Kidney glomerular epithelial cell (primary cell): ENCODE measurements at regions not wholly inside any gene's neighbourhood (a gene's known extent, or its start where the extent isn't known, plus 50 kb on each side); places are given as distances from the start of the nearest gene placed in this dataset.
"Not testable (repeated sequence)": the region's sequence is repeated elsewhere in the genome, so short reads cannot be mapped to it uniquely, and the experiment has no call there.

ENCODE experiments used
- DNase-seq: peaks from one replicate; lab custom pipeline; 2025; lab: John Stamatoyannopoulos, UW

- no peak for DNase-seq
Measured at GRCh38 chr6:121764493-121764892, 329.0 kb downstream of the GJA1 start.

- no peak for DNase-seq
Measured at GRCh38 chr6:121765060-121765459, 329.6 kb downstream of the GJA1 start.

DNA sequence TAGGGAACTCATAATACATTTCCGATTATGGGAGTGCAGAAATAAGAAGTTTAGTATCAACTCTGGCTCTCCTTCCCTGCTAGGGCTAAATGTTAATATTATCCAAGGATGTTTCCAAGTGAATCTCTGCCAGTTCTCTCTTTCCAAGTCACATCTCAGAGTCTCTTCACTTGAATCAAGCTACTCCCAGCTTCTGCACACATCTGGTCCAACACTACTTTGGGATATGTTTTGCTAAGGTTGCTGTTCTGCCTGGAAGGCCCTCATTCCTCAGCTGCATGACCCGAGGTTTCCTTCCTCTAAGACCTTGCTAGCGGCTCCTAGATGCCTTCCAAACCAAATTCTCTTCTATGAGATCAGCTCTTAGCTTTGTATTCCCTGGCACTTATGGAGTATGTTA lies 331.8 kb downstream of the GJA1 start:
- DNase-seq = no peak

DNA sequence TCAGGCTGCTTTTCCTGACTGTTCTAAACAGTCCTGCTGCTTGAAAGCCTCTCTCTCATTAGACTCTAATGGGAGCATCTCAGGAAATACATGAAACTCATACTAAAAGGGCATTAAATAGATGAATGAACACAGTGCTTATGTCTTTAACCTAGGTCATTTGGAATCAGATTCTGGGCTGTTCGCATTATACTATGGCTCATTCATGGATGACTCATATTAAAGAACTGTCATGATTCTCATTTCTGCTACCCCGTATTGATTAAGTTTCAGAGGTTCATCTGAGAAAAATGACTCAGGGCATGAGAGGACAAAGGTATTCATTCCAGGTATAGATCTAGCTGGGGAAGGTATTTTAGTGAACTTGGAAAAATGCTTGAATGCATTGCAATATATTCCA lies 335.5 kb downstream of the GJA1 start:
- no peak for DNase-seq

- DNase-seq = no peak
Measured at GRCh38 chr6:121771937-121772720, 336.7 kb downstream of the GJA1 start.

- no peak for DNase-seq
Measured at GRCh38 chr6:121776054-121776453, 340.6 kb downstream of the GJA1 start.

GRCh38 chr6:121780325-121781321 lies 345.2 kb downstream of the GJA1 start:
- DNase-seq = peak; percentile 78

GRCh38 chr6:121791396-121792315 lies 356.2 kb downstream of the GJA1 start:
- no peak for DNase-seq

GRCh38 chr6:121794630-121795029 lies 359.2 kb downstream of the GJA1 start:
- DNase-seq = peak; percentile 86

DNA sequence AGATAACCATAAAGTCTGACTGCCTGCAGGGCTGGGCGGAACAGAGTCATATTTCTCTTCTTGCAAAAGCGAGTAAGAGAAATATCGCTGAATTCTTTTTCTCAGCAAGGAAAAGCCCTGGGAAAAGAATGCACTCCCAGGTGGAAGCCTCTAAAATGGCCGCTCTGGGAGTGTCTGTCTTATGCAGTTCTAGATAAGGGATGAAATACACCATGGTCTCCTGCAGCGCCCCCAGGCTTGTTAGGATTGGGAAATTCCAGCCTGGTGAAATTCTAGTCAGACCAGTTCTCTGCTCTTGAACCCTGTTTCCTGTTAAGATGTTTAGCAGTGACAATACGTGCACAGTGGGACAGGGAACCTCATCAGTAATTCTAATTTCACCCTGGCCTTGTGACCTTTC lies 362.2 kb downstream of the GJA1 start:
- DNase-seq = not testable (repeated sequence)

DNA sequence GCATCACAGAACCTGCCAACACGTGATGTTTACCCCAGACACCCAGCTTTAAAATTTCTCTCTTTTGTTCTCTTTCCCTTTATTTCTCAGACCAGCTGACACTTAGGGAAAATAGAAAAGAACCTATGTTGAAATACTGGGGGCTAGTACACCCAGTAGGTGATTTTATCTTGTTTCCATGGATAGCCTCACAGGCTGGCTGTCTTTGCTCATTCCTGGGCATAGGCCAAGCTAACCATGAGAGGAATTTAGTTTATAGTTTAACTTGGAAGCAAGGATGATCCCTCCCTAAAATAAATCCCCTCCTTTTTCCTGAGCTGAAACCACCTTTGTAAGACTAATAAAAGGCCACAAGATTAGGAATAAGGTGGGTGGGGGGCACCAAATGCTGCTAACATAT lies 362.7 kb downstream of the GJA1 start:
- DNase-seq = not testable (repeated sequence)

DNA sequence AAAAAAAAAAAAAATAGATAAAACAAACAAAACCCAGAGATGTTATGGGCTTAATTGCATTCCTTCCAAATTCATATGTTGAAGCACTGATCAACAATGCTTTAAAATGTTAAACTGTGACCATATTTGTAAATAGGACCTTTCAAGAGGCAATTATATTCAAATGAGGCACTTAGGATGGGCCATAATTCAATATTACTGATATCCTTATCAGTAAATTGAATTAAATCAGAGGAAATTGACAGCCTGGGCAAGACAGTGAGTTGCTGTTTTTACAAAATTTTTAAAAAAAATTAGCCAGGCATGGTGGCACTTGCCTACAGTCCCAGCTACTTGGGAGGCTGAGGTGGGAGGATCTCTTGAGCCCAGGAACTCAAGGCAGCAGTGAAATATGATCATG lies 364.1 kb downstream of the GJA1 start:
- DNase-seq = no peak

GRCh38 chr6:121800047-121800446 lies 364.6 kb downstream of the GJA1 start:
- DNase-seq = no peak

DNA sequence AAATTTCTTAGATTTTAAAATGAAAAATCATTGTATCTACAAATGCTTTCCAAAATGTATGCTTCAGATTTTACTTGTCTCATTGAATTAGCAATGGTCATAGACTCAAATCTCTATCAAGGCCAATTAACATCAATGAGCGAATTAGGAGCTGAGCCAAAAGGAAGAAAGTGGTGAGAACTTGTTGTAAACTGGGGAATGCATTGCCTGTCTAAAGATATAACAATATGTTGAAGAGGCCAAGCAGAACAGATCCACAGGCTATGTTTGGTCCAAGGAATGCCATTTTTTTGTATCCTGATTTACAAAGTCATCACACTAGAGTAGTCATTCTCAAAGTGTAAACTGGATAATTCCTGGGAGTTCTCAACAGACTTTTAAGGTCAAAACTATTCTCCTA lies 370.7 kb downstream of the GJA1 start:
- no peak for DNase-seq

DNA sequence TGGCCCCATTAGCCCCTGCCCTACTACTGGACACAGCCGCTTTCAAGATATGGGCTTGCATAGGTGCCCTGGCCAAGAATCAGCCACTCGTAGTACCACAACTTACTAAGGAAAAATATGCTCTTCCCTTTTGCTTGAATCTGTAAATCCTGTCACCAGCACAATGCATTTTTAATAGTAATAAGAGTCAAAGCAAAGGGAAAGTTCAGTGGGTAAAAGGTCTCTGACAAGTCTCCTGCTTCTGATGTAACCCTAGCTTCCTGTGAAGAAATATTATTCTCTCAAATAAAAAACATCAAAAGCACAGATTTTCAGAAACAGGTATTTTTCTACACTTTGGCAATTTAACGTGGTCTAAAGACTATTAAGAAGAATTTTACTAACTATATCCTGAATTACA lies 373.8 kb downstream of the GJA1 start:
- DNase-seq = no peak

DNA sequence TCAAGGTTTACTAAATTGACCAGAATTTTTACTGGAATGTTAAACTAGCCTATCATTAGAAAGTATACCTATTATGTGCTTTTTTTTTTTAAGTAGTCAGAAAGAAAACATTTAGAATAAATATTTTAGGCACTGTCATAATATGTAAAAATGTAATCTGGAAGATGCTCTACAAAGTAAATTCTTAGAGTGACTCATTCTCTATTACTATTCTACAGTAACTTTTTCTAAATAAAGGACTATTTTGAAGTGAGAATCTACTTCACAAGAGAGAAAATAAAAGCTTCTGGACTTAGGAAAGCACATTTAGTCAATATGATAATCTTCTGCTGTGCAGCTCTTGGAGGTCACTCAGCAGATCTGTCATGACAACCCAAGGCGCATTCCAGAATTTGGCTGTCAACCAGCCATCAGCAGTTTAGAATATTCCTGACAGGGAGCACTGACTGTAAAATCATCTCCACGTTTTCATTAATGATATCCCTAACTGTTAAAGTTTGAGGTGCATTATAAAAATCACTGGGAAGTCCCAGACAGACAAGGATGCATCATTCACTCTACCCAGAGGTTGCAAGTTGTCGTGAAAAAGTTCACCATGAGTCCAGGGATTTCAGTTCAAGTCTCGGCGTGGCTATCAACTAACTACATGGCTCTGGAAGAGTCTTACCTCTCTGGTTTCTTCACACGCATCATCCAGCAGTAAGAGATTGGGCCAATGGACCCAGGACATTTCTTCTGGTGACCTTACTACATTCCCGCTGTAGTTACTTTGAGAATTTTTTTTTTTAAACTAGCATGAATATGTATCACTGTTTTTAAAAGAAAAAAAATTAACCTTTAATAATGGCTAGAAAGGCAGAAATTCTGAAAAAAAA lies 374.9 kb downstream of the GJA1 start:
- DNase-seq = no peak

DNA sequence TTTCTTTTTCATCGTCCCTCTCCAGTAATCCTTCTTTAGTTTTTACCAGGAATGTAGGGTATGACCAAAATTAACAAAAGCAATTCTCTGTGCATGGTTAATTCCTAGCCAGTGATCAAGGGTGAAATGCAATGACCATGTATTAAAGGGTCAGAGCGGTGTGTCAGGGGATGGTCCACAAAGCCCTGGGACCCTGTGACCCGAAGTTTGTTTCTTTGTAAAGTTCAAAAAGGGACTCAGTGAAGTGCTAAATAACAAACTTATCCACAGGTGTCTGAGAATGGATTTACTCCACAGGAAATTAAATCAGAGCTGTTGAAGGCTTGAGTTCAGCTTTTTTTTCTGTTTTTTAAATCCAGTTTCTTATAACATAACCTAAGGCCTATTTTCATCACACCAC lies 375.7 kb downstream of the GJA1 start:
- no peak for DNase-seq

- no peak for DNase-seq
Measured at GRCh38 chr6:121816361-121816760, 380.9 kb downstream of the GJA1 start.

DNA sequence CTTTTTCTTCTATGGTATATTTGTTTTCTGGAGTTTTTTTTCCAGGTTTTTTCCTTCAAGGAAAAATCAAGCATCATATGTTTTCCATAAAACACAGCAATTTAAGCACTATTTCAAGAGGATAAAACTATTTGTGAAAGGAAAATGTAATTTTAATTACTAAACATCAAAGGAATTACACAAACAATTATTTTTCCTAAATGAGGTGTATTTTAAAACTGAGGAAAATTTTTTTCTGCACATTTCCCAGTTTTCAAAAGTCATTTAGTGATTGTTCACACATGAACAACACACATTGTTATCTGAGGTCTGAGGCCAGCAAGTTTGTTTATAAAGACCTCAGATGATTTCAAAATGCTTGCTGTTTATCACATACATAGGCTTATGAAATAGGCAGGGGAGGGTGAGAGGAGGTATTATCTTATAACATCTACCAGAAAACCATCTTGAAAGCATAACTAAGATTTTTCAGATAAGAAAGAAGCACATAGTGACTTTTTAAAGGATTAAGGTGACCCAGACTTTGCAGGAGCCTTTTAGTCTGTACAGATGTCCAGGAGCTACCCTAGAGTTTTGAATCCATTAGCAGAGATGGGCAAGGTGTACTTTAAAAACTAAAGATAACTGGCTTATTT lies 381.6 kb downstream of the GJA1 start:
- no peak for DNase-seq

DNA sequence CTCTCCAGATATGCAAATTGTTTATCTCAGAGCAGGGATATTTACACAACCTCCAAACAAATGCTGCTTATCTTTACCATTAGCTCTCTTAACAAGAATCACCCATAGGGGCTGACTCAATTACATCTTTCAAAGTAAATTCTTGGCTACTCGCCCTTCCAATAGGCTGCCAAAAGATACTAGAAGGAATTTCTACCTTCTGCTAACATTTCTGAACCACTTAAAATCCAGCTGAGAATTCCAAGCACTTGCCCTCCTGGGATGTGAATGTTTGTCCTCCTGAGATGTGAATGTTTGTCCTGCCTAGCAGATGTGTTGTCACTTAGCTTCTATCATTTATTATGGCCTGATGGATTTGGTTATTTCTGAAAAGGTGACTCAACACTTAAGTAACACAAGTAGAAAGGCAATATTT lies 388.0 kb downstream of the GJA1 start:
- DNase-seq = peak; percentile 21
